HG03103 (cell line): ENCODE measurements at regions not wholly inside any gene's neighbourhood (a gene's known extent, or its start where the extent isn't known, plus 50 kb on each side); places are given as distances from the start of the nearest gene placed in this dataset.

Experiments
- ATAC-seq: cut with Tn5 transposase; IDR thresholded peaks from one replicate; pipeline ENCODE4 v1.9.1; 2021; ENCODE audit warnings: low read depth; ENCODE audit not compliant: unreplicated experiment

DNA sequence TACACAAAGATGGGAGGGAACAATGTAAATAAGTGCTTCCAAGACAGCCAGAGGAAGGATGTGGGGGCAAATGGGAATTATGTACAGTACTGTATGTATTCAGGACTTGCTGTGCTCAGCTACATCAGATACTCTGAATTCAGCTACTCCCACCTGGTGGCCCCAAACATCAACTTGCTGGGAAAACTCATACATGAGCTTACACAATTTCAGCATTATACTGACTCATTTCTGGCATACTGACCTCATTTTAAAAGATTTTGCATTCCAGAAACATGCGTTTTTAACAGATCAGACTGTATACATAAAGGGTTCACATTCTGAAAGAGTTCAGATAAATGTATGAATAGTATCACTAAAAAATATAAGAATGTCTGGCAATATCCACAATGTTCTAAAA lies 59.7 kb downstream of the GPX5 start:
- no peak for ATAC-seq

DNA sequence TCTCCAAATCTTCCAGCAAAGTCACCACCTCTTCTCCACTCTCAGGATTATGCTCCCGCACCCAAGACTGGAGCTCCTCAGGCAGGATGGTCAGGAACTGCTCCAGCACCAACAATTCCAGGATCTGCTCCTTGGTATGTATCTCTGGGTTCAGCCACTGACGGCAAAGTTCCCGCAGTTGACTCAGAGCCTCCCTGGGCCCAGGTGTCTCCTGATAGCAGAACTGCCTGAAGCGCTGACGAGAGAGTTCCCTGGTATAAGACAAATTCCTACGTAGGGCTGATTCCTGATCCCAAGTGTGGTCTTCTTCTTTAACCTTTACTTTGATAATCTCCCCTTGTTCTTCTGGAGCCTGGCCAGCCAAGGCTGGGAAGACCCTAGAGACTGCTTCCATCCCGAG lies 60.6 kb downstream of the GPX5 start:
- no peak for ATAC-seq

DNA sequence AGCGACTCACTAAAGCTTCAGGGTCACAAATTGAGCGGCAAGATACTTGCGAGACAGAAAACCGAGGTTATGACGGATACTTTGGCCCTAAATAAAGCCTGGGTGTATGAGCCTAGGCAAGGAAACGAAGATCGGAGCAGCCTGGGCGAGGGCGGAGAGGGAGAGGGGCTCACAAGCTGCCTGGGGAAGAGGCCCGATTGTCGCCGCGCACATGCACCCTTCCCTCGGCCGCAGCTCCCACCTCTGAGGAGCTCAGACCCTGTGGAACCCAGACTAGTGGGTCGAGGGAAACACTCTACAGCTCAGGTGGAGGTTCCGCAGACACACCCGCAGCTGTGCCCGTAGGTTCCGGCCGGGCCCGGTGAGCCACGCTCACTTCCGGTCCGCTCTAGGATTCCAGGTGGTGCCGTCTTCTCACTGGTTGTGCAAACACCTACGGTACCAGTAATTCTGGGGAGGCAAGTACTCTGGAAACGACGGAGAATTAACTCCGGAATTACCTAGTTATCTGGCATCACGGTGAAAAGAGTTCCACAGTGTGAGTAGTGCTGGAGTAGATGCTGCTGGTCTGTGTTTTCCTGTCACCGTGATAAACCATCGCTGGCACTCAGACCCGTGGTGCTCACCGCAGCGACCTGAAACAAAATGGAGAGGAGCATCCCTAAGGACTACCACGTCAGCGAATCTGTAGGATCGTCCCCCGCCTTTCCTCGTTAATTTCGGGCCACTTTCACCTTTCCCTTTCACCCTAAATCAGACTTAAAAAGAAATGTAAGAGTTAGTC lies 61.5 kb downstream of the GPX5 start:
- ATAC-seq = no peak

DNA sequence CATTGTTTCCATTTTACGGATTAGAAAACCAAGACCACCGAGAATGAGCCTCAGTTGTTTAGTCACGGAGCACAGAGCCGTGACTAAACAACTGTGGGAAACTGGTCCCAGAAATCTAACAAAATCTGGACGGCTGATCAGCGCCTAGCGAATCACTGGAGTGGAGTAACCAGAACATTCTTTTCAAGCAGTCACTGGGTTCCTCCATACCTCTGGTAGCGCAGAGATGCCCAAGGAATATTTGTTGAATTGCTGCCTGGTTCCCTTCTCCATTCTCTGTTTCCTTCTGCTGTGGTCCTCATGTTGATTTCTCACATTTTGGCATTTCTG lies 62.0 kb downstream of the GPX5 start:
- no peak for ATAC-seq

DNA sequence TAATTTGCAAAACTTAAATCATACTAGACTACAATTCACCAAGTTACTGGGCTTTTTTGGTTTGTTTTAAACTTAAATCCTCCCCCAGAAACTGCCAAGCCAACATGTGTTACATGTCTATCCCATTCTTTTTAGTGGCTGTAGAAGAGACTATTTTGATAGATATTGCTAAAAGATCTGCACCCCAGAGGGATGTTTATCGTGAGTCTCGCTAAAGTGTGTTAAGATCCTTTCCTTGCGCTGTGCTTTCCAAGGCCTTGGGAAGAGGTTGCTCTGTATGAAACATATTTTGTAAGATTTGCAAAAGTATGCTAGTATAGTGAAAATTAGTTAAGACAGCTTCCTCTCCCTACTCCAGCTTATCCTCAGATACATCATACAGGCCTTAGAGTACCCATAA lies 63.0 kb downstream of the GPX5 start:
- no peak for ATAC-seq

DNA sequence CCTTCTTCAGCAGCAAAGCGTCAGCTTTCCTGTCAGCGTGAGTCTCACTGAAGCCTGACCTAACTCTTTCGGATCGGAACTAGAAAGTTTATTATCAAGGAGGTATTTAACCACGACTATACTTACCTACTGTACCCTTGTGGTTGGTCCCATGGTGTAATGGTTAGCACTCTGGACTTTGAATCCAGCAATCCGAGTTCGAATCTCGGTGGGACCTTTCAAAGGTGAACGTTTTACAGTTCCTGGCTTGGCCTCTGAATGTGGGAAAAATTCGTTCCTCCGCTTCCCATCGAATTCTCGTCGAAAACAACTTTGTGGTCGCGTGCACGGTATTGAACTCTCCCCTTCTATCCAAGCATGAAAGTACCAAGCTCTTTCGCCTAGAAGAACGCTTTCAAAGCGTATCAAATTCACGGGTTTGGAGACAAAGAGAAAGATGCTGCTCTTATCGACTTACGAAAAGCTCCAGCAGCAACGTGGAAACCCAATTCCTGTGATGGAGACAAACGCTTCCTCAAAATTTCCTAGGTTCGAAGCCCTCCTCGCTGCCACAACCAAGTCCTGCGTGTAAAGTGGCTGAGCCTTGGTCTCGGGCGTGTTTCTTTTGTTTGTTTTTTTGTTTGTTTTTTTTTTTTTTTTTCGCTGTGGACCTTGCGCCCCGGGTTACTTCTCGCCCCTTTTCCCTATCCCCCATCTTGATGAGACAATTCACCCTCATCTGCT lies 63.7 kb downstream of the GPX5 start:
- peak; percentile 57 for ATAC-seq

DNA sequence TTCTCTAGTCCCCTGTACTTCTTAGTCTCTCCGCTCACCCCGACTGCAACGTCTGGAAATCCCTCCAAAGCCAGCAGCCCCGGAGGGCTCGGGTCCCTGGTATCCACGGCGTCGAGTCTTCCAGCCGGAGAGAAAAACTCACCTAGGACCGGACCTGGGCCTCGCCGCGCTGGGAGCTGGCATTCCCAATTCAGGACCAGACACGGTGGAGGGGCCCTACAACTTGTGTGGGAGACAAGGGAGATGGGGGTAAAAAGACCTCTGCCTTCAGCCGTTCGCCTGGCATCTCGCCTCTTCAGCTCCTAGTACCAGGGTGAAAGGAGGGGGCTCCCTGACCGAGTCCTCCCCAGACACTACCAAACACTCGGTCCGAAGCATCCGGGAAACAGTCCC lies 64.3 kb downstream of the GPX5 start:
- ATAC-seq = no peak

DNA sequence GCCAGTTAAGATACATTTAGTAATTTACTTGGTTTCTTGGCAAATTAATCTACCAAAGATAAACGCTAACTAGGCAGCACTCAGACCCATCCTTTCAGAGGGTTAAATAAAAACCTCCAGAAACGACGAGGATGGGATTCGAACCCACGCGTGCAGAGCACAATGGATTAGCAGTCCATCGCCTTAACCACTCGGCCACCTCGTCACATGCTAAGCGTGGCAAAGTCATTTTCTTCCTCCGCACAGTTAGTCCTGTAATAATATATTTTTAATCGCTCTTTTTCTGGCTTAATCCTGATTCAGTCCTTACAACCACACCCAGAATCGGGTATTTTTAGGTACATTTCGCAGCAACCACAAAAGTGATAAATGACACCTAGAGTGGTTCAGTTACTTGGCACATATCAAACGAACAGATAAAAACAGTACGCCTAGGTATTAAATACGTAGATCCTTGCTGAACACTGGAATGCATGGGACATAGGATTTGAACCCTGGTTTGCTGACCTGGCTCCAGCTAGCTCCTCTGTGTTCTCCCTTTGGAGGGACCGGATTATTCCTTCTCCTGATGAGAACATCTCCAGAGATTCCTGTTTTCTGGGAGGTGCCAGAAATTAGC lies 71.6 kb downstream of the GPX5 start:
- ATAC-seq = no peak

DNA sequence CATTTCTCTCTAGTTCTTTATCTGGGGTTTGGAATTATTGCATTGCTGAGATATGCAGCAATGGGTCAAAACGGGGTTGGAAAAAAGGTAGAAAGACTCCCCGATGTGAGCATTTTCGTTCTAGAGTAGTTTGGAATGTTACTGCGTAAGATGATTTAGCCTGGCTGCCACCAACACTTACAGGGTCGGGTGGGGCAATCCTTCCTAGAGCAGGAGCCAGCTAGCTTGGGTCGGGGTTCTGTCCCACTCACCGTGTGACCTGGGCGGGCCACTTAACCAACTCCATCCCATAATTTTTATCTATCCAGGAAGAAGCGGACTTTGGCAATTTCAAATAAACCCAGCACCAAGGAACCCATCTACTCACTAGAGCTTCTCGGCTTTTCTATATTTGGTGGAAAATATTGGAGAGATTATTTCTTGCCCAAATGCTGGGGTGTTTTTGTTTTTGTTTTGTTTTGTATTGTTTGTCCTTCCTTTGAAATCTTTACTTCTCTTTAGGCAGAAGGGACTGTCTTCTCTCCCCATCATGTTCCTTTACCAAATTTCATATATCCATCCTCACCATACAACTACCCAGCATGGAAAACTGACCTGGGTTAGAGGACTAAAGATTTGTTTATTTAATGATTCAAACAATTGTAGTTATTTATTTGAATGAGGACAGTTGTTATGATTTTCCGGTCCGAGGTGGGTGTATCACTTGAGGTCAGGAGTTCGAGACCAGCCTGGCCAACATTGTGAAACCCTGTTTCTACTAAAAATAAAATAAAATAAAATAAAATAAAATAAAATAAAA lies 72.4 kb downstream of the GPX5 start:
- no peak for ATAC-seq

DNA sequence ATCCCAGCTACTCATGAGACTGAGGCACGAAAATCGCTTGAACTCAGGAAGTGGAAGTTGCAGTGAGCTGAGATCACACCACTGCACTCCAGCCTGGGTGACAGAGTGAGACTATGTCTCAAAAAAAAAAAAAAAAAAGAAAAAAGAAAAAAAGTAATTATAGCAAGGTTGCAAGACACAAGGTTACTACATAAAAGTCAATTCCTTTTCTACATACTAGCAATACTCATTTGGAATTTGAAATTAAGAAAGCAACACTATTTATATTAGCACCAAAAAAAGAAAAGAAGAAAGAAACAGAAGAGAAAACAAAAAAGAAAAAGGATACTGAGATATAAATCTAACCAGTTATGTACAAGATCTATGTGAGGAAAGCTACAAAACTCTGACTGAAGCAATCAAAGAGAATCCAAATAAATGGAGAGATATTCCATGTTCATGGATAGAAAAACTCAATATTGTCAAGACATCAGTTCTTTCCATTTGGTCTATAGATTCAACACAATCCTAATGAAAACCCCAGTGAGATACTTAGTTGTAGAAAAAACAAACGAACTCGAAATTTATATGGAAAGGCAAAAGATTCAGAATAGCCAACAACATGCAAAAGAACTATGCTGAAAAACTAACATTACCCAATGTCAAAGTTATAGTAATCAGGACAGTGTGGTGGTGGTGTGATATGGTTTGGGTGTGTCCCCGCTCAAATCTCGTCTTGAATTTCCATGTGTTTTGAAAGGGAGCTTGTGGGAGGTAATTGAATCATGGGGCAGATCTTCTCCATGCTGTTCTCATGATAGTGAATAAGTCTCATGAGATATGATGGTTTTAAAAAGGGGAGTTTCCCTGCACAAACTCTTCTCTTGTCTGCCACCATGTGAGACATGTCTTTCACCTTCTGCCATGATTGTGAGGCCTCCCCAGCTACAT lies 73.3 kb downstream of the GPX5 start:
- ATAC-seq = no peak

DNA sequence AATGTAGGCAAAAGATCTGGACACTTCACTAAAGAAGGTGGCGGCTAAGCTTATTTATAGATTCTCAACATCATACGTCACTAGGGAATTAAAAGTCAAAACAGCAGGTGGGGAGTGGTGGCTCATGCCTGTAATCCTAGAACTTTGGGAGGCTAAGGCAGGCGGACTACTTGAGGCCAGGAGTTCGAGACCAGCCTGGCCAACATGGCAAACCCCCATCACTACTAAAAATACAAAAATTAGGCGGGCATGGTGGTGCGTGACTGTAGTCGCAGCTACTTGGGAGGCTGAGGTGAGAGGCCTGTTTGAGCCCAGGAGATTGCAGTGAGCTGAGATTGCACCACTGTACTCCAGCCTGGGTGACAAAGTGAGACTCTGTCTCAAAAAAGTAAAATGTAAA lies 74.6 kb downstream of the GPX5 start:
- ATAC-seq = no peak

DNA sequence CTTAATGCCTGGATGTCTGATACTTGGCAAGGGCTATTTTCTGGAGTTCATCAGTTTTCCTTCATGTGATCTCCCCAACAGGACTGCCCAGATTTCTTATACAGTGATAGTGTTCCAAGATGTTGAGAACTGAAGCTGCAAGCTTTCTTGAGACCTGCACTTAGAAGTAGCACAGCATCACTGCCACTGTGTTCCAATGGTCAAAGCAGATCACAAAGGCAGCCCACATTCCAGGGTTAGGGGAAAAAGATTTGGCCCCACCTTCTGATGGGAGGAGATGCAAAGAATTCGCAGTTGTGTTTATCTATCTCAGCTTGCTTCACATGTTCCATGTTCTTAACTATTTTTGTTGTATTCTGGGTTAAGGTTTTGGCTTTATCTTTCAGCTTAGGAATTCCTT lies 78.2 kb downstream of the GPX5 start:
- no peak for ATAC-seq

DNA sequence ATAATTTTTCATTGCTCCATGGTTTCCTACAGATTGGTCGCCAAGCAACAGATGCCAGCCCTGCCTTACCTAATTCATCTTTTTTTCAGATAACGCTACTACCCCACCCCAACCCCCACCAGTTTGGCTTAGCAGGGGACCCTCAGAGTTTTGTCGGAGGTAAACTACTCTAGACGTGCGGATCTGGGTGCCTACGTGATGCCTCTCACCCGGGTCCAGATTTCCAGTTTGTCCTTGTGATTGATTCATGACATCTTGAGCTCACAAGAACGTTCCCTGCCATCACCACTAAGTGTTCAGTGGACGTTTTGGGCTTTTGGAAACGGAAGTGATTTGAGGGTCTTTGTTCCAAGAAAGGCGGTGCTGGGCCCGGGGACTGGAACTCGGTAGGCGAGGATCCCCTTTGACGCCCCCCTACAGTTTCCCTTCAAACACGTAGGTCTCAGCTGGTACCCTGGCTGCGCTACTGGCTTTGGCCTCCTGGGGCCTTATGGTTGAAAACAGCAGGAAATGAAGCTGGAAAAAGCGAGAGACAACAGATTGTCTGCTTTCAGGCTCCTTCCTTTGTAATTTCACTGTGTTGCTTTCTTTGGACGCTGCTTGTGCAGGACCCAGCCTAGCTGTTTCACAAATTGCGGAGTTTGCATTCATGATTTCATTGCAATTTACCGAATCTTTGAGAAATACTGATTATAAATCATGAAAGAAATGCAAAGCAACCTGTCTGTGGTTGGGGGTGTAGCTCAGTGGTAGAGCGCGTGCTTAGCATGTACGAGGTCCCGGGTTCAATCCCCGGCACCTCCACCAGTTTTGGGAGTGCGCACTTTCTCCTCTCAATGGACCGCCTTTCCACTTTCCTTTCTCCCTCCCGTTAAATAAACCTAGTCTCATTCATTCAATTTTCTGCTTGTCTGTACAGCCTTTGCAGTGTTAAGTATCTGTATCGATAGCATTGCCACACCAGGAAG lies 81.0 kb downstream of the GPX5 start:
- no peak for ATAC-seq

DNA sequence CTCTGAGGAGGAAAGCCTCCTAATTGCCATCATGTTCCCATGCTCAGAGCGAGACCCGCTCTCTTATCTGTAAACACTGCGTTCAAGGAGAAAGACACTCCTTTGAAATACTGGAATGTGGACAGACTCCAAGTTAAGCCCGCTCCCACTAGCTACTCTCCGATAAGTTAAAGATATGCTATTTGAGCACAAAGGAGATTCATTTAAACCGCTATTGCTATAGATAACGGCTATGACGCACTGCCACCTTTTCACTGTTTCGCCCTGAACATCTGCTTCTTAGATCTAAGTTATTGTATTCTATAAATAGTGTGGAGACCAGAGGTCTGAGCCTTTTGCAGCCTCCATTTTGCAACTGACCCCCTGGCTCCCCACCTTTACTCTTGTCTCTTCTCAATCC lies 82.3 kb downstream of the GPX5 start:
- no peak for ATAC-seq

DNA sequence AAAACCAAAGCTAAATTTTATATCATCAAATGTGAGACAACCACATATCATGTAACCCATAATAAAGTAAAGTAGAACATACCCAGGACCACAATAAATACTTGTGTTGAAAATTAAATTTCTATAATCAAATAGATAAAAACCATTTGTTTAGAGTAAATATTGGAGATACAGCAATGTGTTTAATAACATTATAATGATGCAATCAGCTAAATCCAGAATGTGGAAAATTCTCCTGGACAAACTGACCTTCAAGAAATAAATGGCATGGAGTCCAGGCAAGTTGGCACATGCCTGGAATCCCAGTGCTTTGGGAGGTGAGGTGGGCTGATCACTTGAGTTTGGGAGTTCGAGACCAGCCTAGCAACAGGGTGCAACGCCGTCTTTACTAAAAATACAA lies 84.0 kb downstream of the GPX5 start:
- ATAC-seq = no peak

DNA sequence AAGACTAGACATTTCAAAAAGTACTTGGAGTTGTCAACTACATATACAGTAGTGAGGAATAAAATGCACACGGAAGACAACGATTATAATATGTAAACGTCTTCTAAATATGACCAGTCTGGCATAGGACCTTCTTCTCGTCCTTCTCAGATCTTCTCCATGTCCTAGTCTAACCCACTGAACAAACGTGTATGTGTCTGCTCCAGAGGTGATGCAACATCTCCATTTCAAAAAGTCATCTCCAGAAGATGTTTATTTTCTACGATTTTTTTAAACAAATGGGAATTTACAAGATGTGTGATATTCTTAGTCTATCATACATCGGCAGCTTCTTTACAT lies 89.9 kb downstream of the GPX5 start:
- ATAC-seq = no peak

DNA sequence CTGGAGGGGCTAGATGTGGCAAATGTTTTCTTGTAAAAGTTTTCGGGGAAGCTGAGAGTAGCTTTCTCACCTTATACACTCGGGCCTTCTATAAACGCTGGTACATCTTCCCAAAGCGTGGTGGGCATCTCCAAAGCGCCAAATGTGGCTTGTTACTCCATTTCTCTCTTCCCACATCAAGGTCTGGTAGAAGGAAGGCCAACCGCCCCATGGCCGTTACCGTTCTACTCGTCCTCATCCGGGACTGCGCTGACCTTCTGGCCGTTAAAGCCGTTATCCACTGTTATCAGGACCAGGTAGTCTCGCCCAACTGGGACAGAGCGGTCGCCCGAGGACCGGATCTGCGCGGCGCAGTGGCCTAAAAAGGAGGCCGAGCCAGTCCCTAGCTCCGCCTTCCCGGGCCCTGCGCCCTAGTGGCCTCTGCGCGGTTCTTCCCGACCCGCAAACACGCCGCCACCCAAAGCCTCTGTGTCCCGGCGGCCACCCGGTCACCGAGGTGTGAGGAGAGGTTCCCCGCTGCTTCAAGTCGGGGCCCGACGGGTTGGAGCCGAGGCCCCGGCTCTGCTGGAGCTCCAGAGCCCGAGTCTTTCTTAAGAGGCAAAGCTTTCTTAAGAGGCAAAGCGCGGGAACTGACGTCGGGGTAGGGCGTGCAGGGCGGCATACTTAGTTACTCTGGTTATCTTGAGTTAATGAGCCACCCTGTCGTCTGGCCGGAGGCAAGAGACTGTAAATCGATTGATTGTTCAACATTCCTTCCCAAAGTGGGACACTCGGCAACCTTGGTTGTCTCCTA lies 90.5 kb downstream of the GPX5 start:
- ATAC-seq = no peak

DNA sequence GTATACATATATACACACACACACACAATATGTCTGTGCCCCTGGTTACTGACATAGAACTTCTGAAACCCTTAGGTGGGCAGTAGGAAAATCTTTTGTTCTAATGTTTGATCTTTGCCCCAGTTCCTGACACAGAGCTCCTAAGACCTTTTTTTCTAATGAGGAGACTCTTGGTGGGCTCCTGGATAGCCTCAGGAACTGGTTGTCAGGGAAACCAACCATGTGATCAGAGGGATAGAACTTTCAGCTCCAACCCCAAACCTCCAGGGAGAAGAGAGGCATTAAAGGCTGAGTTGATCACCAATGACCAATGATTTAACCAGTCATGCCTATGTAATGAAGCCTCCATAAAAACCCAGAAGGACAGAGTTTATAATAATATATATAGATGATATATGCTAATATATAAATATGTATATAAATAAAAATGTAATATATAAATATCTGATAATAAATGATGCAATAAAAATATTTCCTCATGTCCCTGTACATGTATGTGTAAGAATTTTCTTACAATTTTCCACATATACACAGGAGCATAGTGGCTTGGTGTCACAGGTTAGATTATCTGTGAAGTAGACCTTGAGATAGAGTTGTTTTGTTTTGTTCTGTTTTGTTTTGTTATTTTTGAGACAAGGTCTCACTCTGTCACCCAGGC lies 93.3 kb downstream of the GPX5 start:
- no peak for ATAC-seq
